ENCODE measurements at regions not wholly inside any gene's neighbourhood (a gene's known extent, or its start where the extent isn't known, plus 50 kb on each side); places are given as distances from the start of the nearest gene placed in this dataset.
A peak's percentile ranks its signal among the peaks of the same experiment; 100 is the strongest.
"Not testable (repeated sequence)": the region's sequence is repeated elsewhere in the genome, so short reads cannot be mapped to it uniquely, and the experiment has no call there.

GRCh38 chrX:131830400-131831184 lies 192.5 kb upstream of the STK26 start:
- peak; percentile 76 for DNase-seq (ENCODE audit: low read depth)

GRCh38 chrX:131831185-131831520 lies 191.9 kb upstream of the STK26 start:
- no peak for DNase-seq (ENCODE audit: low read depth)

GRCh38 chrX:131836161-131836560 lies 186.9 kb upstream of the STK26 start:
- no peak for DNase-seq (ENCODE audit: low read depth)

GRCh38 chrX:131837325-131837724 lies 185.8 kb upstream of the STK26 start:
- DNase-seq (ENCODE audit: low read depth): no peak

GRCh38 chrX:131840799-131841495 lies 182.2 kb upstream of the STK26 start:
- DNase-seq (ENCODE audit: low read depth): no peak

GRCh38 chrX:131841496-131842437 lies 181.3 kb upstream of the STK26 start:
- no peak for DNase-seq (ENCODE audit: low read depth)

- no peak for DNase-seq (ENCODE audit: low read depth)
These were observed 179.1 kb upstream of the STK26 start for GRCh38 chrX:131843987-131844386.

- no peak for DNase-seq (ENCODE audit: low read depth)
These were observed 177.9 kb upstream of the STK26 start for GRCh38 chrX:131845201-131845600.

- no peak for DNase-seq (ENCODE audit: low read depth)
These were observed 177.3 kb upstream of the STK26 start for GRCh38 chrX:131845771-131846170.

GRCh38 chrX:131850964-131851363 lies 172.1 kb upstream of the STK26 start:
- not testable (repeated sequence) for DNase-seq (ENCODE audit: low read depth)

- DNase-seq (ENCODE audit: low read depth): no peak
These were observed 169.7 kb upstream of the STK26 start for GRCh38 chrX:131853440-131853839.

GRCh38 chrX:131854581-131854980 lies 168.5 kb upstream of the STK26 start:
- DNase-seq (ENCODE audit: low read depth): no peak

- DNase-seq (ENCODE audit: low read depth): no peak
These were observed 161.9 kb upstream of the STK26 start for GRCh38 chrX:131861088-131861787.

GRCh38 chrX:131862321-131862720 lies 160.8 kb upstream of the STK26 start:
- no peak for DNase-seq (ENCODE audit: low read depth)

- DNase-seq (ENCODE audit: low read depth): no peak
These were observed 153.9 kb upstream of the STK26 start for GRCh38 chrX:131869182-131869581.

GRCh38 chrX:131874300-131874699 lies 148.8 kb upstream of the STK26 start:
- DNase-seq (ENCODE audit: low read depth): no peak

GRCh38 chrX:131875827-131876226 lies 147.3 kb upstream of the STK26 start:
- not testable (repeated sequence) for DNase-seq (ENCODE audit: low read depth)

- DNase-seq (ENCODE audit: low read depth): no peak
These were observed 141.9 kb upstream of the STK26 start for GRCh38 chrX:131881194-131881593.

GRCh38 chrX:131885042-131885441 lies 138.1 kb upstream of the STK26 start:
- DNase-seq (ENCODE audit: low read depth): not testable (repeated sequence)

- not testable (repeated sequence) for DNase-seq (ENCODE audit: low read depth)
These were observed 129.2 kb upstream of the STK26 start for GRCh38 chrX:131893857-131894256.

- DNase-seq (ENCODE audit: low read depth): peak; percentile 22
These were observed 128.1 kb upstream of the STK26 start for GRCh38 chrX:131894995-131895394.

- no peak for DNase-seq (ENCODE audit: low read depth)
These were observed 127.3 kb upstream of the STK26 start for GRCh38 chrX:131895807-131896206.

All from HS-27A (cell line).